Caco-2 (cell line): ENCODE measurements at regions not wholly inside any gene's neighbourhood (a gene's known extent, or its start where the extent isn't known, plus 50 kb on each side); places are given as distances from the start of the nearest gene placed in this dataset.
"Not testable (repeated sequence)": the region's sequence is repeated elsewhere in the genome, so short reads cannot be mapped to it uniquely, and the experiment has no call there.

Source experiments
- BruUV-seq: library from RNA; stranded (reverse); fragments of 400-500 nt; replicated peaks from 2 replicates; lab custom pipeline; 2021; lab: Mats Ljungman, UMichigan
- CTCF ChIA-PET: fragments of 300-600 bp; sonication (Branson Sonifier 250); formaldehyde crosslinking; loops from one replicate; lab custom pipeline; 2022; ENCODE audit warnings: antibody characterized with exemption; lab: Charles Lee
- POLR2A ChIA-PET: fragments of 300-600 bp; sonication (Branson Sonifier 250); formaldehyde crosslinking; loops from one replicate; lab custom pipeline; 2022; ENCODE audit warnings: antibody characterized with exemption; lab: Charles Lee
- DNase-seq, 2 experiments: peaks; one replicate each; pipeline versions ENCODE4 v3.0.0 to v3.0.0-alpha.2; 2020 to 2022
- H3K27me3 ChIP-seq: replicated peaks from 2 replicates; pipeline ENCODE4 v1.6.0; 2011; ENCODE audit warnings: low read length; ENCODE audit not compliant: control insufficient read depth, insufficient read depth
- H3K36me3 ChIP-seq: 2 replicates; pipeline ENCODE4 v1.5.1; 2011; ENCODE audit warnings: low read length; ENCODE audit not compliant: control insufficient read depth, insufficient read depth
- H3K4me1 ChIP-seq: fragments of 250-450 bp; sonication (Bioruptor Pico); 2 replicates; pipeline ENCODE4 v1.5.1; 2020; ENCODE audit warnings: mild to moderate bottlenecking
- H3K4me3 ChIP-seq: 2 replicates; pipeline ENCODE4 v1.5.1; 2011; ENCODE audit warnings: low read depth, mild to moderate bottlenecking, control low read depth, low read length
- H3K9me3 ChIP-seq: fragments of 250-450 bp; sonication (Bioruptor Pico); 2 replicates; pipeline ENCODE4 v1.5.1; 2020; ENCODE audit warnings: mild to moderate bottlenecking, moderate library complexity
- H3K27ac Mint-ChIP-seq: one replicate; pipeline ENCODE4 v1.8.0; 2022; ENCODE audit warnings: mixed read lengths; ENCODE audit not compliant: unreplicated experiment
- H3K27me3 Mint-ChIP-seq: one replicate; pipeline ENCODE4 v1.8.0; 2022; ENCODE audit warnings: mixed read lengths; ENCODE audit not compliant: insufficient read depth, unreplicated experiment
- H3K36me3 Mint-ChIP-seq: one replicate; pipeline ENCODE4 v1.8.0; 2022; ENCODE audit warnings: mild to moderate bottlenecking, mixed read lengths; ENCODE audit not compliant: insufficient read depth, unreplicated experiment
- H3K4me1 Mint-ChIP-seq: one replicate; pipeline ENCODE4 v1.8.0; 2022; ENCODE audit warnings: low read depth, mixed read lengths; ENCODE audit not compliant: unreplicated experiment
- H3K4me3 Mint-ChIP-seq: one replicate; pipeline ENCODE4 v1.8.0; 2022; ENCODE audit warnings: mild to moderate bottlenecking, moderate library complexity, mixed read lengths; ENCODE audit not compliant: unreplicated experiment
- H3K9me3 Mint-ChIP-seq: one replicate; pipeline ENCODE4 v1.8.0; 2022; ENCODE audit warnings: mixed read lengths; ENCODE audit not compliant: unreplicated experiment
- CTCF ChIP-seq, 2 experiments: fragments of 200-600 bp in 1 of 2; IDR thresholded peaks; 1 replicate in 1 of 2; 2 replicates in 1 of 2; pipeline versions ENCODE4 v1.5.1 to v1.8.0; 2011 to 2022; ENCODE audit warnings: antibody characterized with exemption in 1 of 2, control low read depth in 1 of 2, inconsistent platforms in 1 of 2, low read depth in 1 of 2, low read length in 1 of 2, mild to moderate bottlenecking in 1 of 2, moderate library complexity in 1 of 2; ENCODE audit not compliant: insufficient read depth in 1 of 2, severe bottlenecking in 1 of 2, unreplicated experiment in 1 of 2
- intact Hi-C: fragments of 100-400 bp; cut with micrococcal nuclease; formaldehyde crosslinking; loops from one replicate; pipeline ENCODE4 v1.10.0; 2022; ENCODE audit not compliant: unreplicated experiment

- intact Hi-C loops, result no loop called here
- Mint-ChIP-seq H3K36me3 (no peaks in the 10 kb centered on the region), H3K27ac (no peak overlapping the region), H3K4me1 (peaks cover 9% of the 10 kb centered on the region), H3K4me3 (no peak overlapping the region), H3K9me3 (no peaks in the 10 kb centered on the region), H3K27me3 (no peaks in the 10 kb centered on the region)
- ChIA-PET POLR2A (no interaction called here), CTCF (no interaction called here)
- Histone ChIP-seq H3K9me3 (no peaks in the 10 kb centered on the region), H3K4me3 (no peak overlapping the region), H3K4me1 (no peaks in the 10 kb centered on the region), H3K36me3 (no peaks in the 10 kb centered on the region), H3K27me3 (no peaks in the 10 kb centered on the region)
- TF ChIP-seq CTCF (IDR thresholded peaks at IDR 0.05; ENCODE audit: insufficient read depth in 1 of 2, low read depth in 1 of 2, low read length in 1 of 2, severe bottlenecking in 1 of 2, unreplicated experiment in 1 of 2), result no peak
- no peak for DNase-seq
- no TSS peak for BruUV-seq
Measured at GRCh38 chr5:124502551-124502950, 243.9 kb downstream of the ZNF608 start.

GRCh38 chr5:124499818-124500217 lies 246.6 kb downstream of the ZNF608 start:
- POLR2A ChIA-PET, result not testable (repeated sequence)

GRCh38 chr5:124496968-124497367 lies 249.5 kb downstream of the ZNF608 start:
- DNase-seq, H3K4me3 ChIP-seq: not testable (repeated sequence)

More at GRCh38 chr5:124499818-124500217, 246.6 kb downstream of the ZNF608 start:
- H3K9me3 Mint-ChIP-seq, H3K27me3 ChIP-seq, H3K4me1 ChIP-seq, CTCF ChIA-PET, H3K4me3 Mint-ChIP-seq, H3K4me3 ChIP-seq, H3K9me3 ChIP-seq, H3K4me1 Mint-ChIP-seq, H3K27me3 Mint-ChIP-seq, H3K27ac Mint-ChIP-seq, BruUV-seq, intact Hi-C loops, H3K36me3 ChIP-seq, DNase-seq, H3K36me3 Mint-ChIP-seq: not testable (repeated sequence)

GRCh38 chr5:124494540-124495116 lies 251.8 kb downstream of the ZNF608 start:
- H3K9me3 Mint-ChIP-seq, result peaks cover 30% of the 10 kb centered on the region
- Histone ChIP-seq H3K4me1 (peaks cover 5% of the 10 kb centered on the region; the same call in 1 of the 2 replicates), H3K9me3 (0 out of 2 replicates have a peak, but pooled peaks cover 5% of the 10 kb centered on the region), H3K36me3 (no peaks in the 10 kb centered on the region), H3K27me3 (no peaks in the 10 kb centered on the region), H3K4me3 (no peak overlapping the region)
- intact Hi-C loops, result no loop called here
- BruUV-seq, result no TSS peak
- H3K36me3 Mint-ChIP-seq, result no peaks in the 10 kb centered on the region
- CTCF ChIA-PET, result no interaction called here
- H3K27me3 Mint-ChIP-seq, result no peaks in the 10 kb centered on the region
- H3K4me3 Mint-ChIP-seq, result no peak overlapping the region
- DNase-seq, result no peak
- no peak for TF ChIP-seq CTCF (IDR thresholded peaks at IDR 0.05; ENCODE audit: insufficient read depth in 1 of 2, low read depth in 1 of 2, low read length in 1 of 2, severe bottlenecking in 1 of 2, unreplicated experiment in 1 of 2)
- POLR2A ChIA-PET, result interaction anchor here (0.5 kb wide), 1 partner anchor 17 kb away, joined by 6 read pairs; no protein-coding TSS in a partner anchor
- peaks cover 10% of the 10 kb centered on the region for H3K4me1 Mint-ChIP-seq
- H3K27ac Mint-ChIP-seq, result no peak overlapping the region

More at GRCh38 chr5:124496968-124497367, 249.5 kb downstream of the ZNF608 start:
- H3K36me3 ChIP-seq, H3K9me3 ChIP-seq, H3K36me3 Mint-ChIP-seq, H3K27me3 Mint-ChIP-seq, intact Hi-C loops, H3K9me3 Mint-ChIP-seq, H3K27ac Mint-ChIP-seq, CTCF ChIA-PET, H3K27me3 ChIP-seq, POLR2A ChIA-PET, BruUV-seq, H3K4me1 ChIP-seq, H3K4me3 Mint-ChIP-seq: not testable (repeated sequence)
- peaks cover 17% of the 10 kb centered on the region for H3K4me1 Mint-ChIP-seq
